ENCODE measurements at regions not wholly inside any gene's neighbourhood (a gene's known extent, or its start where the extent isn't known, plus 50 kb on each side); places are given as distances from the start of the nearest gene placed in this dataset.

DNA sequence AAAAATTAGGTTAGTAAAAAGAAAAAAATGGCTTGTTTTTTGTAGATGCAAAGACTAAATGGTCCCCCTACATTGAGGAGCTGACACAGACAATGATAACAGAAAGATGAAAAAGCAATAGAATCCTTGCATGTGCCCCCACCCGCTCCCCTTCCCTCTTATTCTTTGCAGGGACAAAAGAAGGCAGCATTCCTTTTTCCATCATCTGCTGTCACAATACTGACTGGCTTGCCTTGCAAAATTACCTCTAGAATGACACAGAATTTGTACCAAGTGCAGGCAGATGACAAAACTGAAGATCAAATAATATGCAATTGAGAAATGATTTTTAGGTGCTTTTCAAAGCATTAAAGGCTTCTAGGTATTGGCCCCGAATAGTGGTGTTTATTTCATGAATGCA is 153.1 kb upstream of the AGA start:
- TF ChIP-seq, protein P1, sequence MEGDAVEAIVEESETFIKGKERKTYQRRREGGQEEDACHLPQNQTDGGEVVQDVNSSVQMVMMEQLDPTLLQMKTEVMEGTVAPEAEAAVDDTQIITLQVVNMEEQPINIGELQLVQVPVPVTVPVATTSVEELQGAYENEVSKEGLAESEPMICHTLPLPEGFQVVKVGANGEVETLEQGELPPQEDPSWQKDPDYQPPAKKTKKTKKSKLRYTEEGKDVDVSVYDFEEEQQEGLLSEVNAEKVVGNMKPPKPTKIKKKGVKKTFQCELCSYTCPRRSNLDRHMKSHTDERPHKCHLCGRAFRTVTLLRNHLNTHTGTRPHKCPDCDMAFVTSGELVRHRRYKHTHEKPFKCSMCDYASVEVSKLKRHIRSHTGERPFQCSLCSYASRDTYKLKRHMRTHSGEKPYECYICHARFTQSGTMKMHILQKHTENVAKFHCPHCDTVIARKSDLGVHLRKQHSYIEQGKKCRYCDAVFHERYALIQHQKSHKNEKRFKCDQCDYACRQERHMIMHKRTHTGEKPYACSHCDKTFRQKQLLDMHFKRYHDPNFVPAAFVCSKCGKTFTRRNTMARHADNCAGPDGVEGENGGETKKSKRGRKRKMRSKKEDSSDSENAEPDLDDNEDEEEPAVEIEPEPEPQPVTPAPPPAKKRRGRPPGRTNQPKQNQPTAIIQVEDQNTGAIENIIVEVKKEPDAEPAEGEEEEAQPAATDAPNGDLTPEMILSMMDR (IDR thresholded peaks at IDR 0.05; ENCODE audit: insufficient read depth, low read length): no peak
- TF ChIP-seq POLR2AphosphoS5 (IDR thresholded peaks at IDR 0.05; ENCODE audit: low read depth): no peak

All from HL-60 (cell line).